ENCODE measurements at regions not wholly inside any gene's neighbourhood (a gene's known extent, or its start where the extent isn't known, plus 50 kb on each side); places are given as distances from the start of the nearest gene placed in this dataset.

DNA sequence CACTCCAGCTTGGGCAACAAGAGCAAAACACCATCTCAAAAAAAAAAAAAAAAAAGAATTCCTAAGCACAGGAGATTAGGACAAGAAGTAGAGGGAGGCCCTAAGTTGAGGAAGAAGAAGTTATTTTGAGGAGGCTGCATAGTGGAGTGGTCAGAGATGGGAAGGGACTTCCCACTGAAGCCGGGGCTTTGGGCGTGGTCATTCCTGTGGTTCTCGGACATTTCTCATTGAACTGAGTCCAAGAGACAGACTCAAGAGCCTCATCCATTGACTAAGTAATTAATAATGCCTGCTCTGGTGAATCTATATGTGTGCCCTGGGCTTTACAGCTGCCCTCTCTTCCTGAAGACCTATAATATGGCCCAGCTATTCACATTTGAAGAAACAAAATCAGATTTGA, 53.2 kb upstream of the FTH1 start:
- TF ChIP-seq SMAD2 (IDR thresholded peaks at IDR 0.05; ENCODE audit: low read depth, low read length), result no peak
- Histone ChIP-seq H3K4me3 (no peak overlapping the region), H3K4me2 (ENCODE audit: insufficient read depth, low read length) (no peak overlapping the region), H2AFZ (ENCODE audit: low read depth, low read length) (no peak overlapping the region), H3K27ac (ENCODE audit: extremely low read depth, low read depth, low read length) (no peak overlapping the region), H3K9me3 (replicated peaks; ENCODE audit: control insufficient read depth, insufficient read depth, low read depth, low read length) (peaks cover 5% of the 10 kb centered on the region), H3K36me3 (ENCODE audit: control insufficient read depth, insufficient read depth, low read length) (no peaks in the 10 kb centered on the region), H3K4me1 (replicated peaks in 1 of 2; ENCODE audit: control insufficient read depth in 2 of 2, insufficient read depth in 2 of 2, low read length in 2 of 2) (peaks cover 11 to 24% of the 10 kb centered on the region in 2 experiments), H3K9ac (ENCODE audit: insufficient read depth in 1 of 2, low read depth in 2 of 2, low read length in 2 of 2) (no peak overlapping the region), H3K27me3 (ENCODE audit: control insufficient read depth in 2 of 2, insufficient read depth in 2 of 2, low read length in 2 of 2) (no peaks in the 10 kb centered on the region), H4K20me1 (replicated peaks; ENCODE audit: control insufficient read depth, insufficient read depth, low read length) (no peaks in the 10 kb centered on the region), H3K9me1 (ENCODE audit: control insufficient read depth, insufficient read depth, low read length) (no peaks in the 10 kb centered on the region), H3K79me2 (ENCODE audit: control insufficient read depth, insufficient read depth, low read length) (no peaks in the 10 kb centered on the region)
- ChIA-PET POLR2A (interaction anchor here (0.7 kb wide), 1 partner anchor 37 kb away, joined by 3 read pairs; no protein-coding TSS in a partner anchor), CTCF (ENCODE audit: low intra/inter-chr PET ratio) (no interaction called here)
- FAIRE-seq (no peak), ATAC-seq (no peak), DNase-seq (ENCODE audit: extremely low read depth in 1 of 4, low spot score in 3 of 4) (no peak)
- 56% methylated on average over 3 of the region's 3 CpGs for WGBS (ENCODE audit: insufficient coverage, low coverage, missing lambda C conversion rate)
- in situ Hi-C loops (cut with MboI) (no loop called here), intact Hi-C loops (cut with micrococcal nuclease) (no loop called here)
- BruUV-seq (replicated peaks), result no TSS peak

- no peak overlapping the region for H3K27ac ChIP-seq (ENCODE audit: extremely low read depth, low read depth, low read length)
- WGBS (ENCODE audit: insufficient coverage, low coverage, missing lambda C conversion rate), result 95% methylated on average over 2 of the region's 2 CpGs
- H3K9me1 ChIP-seq (ENCODE audit: control insufficient read depth, insufficient read depth, low read length), result no peaks in the 10 kb centered on the region
- peaks cover 5% of the 10 kb centered on the region for H3K9me3 ChIP-seq (replicated peaks; ENCODE audit: control insufficient read depth, insufficient read depth, low read depth, low read length)
- H3K9ac ChIP-seq (ENCODE audit: insufficient read depth in 1 of 2, low read depth in 2 of 2, low read length in 2 of 2), result no peak overlapping the region
- H3K27me3 ChIP-seq (ENCODE audit: control insufficient read depth in 2 of 2, insufficient read depth in 2 of 2, low read length in 2 of 2), result no peaks in the 10 kb centered on the region
- no TSS peak for BruUV-seq (replicated peaks)
- intact Hi-C loops (cut with micrococcal nuclease) (no loop called here), in situ Hi-C loops (cut with MboI) (no loop called here)
- no peak overlapping the region for H3K4me3 ChIP-seq
- FAIRE-seq, result no peak
- CTCF ChIA-PET (ENCODE audit: low intra/inter-chr PET ratio), result interaction anchor here (0.7 kb wide), 1 partner anchor 1787 kb away, joined by 3 read pairs; no protein-coding TSS in a partner anchor
- no peaks in the 10 kb centered on the region for H4K20me1 ChIP-seq (replicated peaks; ENCODE audit: control insufficient read depth, insufficient read depth, low read length)
- H3K79me2 ChIP-seq (ENCODE audit: control insufficient read depth, insufficient read depth, low read length), result no peaks in the 10 kb centered on the region
- H2AFZ ChIP-seq (ENCODE audit: low read depth, low read length), result peak overlapping the region; percentile 5; the same call in 1 of the 2 replicates
- H3K4me2 ChIP-seq (ENCODE audit: insufficient read depth, low read length), result no peak overlapping the region
- ATAC-seq, result no peak
- no peak for DNase-seq (ENCODE audit: extremely low read depth in 1 of 4, low spot score in 3 of 4)
- POLR2A ChIA-PET, result interaction anchor here (1.8 kb wide), 1 partner anchor 14 kb away, joined by 5 read pairs; no protein-coding TSS in a partner anchor
- H3K4me1 ChIP-seq (replicated peaks in 1 of 2; ENCODE audit: control insufficient read depth in 2 of 2, insufficient read depth in 2 of 2, low read length in 2 of 2), result peaks cover 7 to 20% of the 10 kb centered on the region in 2 experiments; a peak in 4 of 5 replicates
- no peaks in the 10 kb centered on the region for H3K36me3 ChIP-seq (ENCODE audit: control insufficient read depth, insufficient read depth, low read length)
- TF ChIP-seq SREBF2 (CRISPR knock-in tag; IDR thresholded peaks at IDR 0.05) (no peak), MTA1 (IDR thresholded peaks at IDR 0.05; ENCODE audit: borderline replicate concordance) (no peak), BCOR (IDR thresholded peaks at IDR 0.05) (no peak), PCBP2 (IDR thresholded peaks at IDR 0.05; ENCODE audit: low read depth, low read length, poor library complexity, severe bottlenecking) (no peak), C11orf30 (IDR thresholded peaks at IDR 0.05; ENCODE audit: low read depth) (peak; percentile 6; the same call in 1 of the 2 replicates), MAZ (CRISPR knock-in tag; conservative IDR thresholded peaks at IDR 0.05 in 1 of 2, IDR thresholded peaks at IDR 0.05 in 1 of 2) (no peak), ILF3 (IDR thresholded peaks at IDR 0.05; ENCODE audit: borderline replicate concordance) (no peak), TCF7 (IDR thresholded peaks at IDR 0.05; ENCODE audit: borderline replicate concordance) (no peak), BRF1 (IDR thresholded peaks at IDR 0.05; ENCODE audit: borderline replicate concordance, extremely low read depth, insufficient read length) (no peak), ZNF316 (IDR thresholded peaks at IDR 0.05) (peak; percentile 18; the same call in 1 of the 2 replicates)
- TF ChIP-seq, protein P1, sequence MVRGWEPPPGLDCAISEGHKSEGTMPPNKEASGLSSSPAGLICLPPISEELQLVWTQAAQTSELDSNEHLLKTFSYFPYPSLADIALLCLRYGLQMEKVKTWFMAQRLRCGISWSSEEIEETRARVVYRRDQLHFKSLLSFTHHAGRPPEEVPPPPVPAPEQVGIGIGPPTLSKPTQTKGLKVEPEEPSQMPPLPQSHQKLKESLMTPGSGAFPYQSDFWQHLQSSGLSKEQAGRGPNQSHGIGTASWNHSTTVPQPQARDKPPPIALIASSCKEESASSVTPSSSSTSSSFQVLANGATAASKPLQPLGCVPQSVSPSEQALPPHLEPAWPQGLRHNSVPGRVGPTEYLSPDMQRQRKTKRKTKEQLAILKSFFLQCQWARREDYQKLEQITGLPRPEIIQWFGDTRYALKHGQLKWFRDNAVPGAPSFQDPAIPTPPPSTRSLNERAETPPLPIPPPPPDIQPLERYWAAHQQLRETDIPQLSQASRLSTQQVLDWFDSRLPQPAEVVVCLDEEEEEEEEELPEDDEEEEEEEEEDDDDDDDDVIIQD (CRISPR knock-in tag; IDR thresholded peaks at IDR 0.05), result no peak
- TF ChIP-seq, protein P2, sequence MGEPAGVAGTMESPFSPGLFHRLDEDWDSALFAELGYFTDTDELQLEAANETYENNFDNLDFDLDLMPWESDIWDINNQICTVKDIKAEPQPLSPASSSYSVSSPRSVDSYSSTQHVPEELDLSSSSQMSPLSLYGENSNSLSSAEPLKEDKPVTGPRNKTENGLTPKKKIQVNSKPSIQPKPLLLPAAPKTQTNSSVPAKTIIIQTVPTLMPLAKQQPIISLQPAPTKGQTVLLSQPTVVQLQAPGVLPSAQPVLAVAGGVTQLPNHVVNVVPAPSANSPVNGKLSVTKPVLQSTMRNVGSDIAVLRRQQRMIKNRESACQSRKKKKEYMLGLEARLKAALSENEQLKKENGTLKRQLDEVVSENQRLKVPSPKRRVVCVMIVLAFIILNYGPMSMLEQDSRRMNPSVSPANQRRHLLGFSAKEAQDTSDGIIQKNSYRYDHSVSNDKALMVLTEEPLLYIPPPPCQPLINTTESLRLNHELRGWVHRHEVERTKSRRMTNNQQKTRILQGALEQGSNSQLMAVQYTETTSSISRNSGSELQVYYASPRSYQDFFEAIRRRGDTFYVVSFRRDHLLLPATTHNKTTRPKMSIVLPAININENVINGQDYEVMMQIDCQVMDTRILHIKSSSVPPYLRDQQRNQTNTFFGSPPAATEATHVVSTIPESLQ (CRISPR knock-in tag; IDR thresholded peaks at IDR 0.05), result no peak
Observed at GRCh38 chr11:62018981-62019664, 51.7 kb upstream of the FTH1 start.
